ENCODE measurements at regions not wholly inside any gene's neighbourhood (a gene's known extent, or its start where the extent isn't known, plus 50 kb on each side); places are given as distances from the start of the nearest gene placed in this dataset.
A peak's percentile ranks its signal among the peaks of the same experiment; 100 is the strongest.

DNA sequence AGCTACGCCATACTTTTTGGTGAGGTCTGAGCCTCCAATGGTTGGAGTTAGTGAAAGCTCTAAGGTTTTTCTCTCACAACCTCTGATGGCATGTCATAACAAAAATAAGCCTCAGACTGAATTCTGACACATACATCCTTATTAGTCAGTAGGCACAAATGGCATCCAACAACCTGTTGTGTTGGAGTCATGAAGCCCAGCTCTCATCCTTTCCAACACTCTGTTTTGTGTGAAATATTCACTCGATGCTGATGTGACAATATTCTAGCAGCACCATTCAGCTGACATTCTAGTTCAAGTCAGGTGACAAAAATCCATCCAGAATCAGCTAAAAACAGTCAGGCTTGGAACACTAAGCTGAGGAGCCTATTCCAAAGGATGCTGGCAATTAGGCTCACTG is 603.2 kb upstream of the ID2 start:
- no peak for DNase-seq

DNA sequence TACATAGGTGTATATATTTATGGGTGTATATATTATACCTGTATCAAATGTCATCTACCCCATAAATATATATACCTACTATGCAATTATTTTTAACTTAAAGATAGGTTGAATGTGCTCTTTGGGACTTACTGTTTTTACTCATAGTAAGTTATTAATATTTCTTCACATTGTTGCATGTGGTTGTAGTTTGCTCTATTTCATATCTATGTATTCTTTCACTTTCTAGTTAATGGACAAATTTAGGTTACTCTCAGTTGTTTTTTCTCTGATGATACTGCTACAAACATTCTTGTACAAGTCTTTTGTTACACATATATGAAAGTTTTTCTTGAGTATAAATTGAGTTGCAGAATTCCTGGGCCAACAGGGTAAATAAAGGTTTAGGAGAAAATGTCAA is 601.8 kb upstream of the ID2 start:
- DNase-seq, result no peak

GRCh38 chr2:8081130-8081529 is 600.7 kb upstream of the ID2 start:
- no peak for DNase-seq

DNA sequence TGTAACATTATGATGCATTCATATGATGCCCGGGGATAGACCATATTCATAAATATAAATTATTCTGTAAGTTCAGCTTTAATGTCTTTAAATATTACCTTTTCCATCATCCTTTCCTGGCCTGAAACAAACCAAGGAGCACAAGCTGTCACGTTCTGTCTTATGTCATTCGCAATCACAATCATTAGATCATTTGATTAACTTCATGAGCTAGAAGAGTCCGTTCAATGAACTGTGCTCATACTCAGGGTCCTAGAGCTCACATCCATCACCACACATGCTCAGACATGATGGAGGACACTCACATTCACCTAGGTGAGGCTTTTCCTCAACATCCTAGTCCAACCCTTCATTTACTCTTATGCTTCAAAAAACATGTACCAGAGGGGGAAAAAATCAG is 599.0 kb upstream of the ID2 start:
- no peak for DNase-seq

DNA sequence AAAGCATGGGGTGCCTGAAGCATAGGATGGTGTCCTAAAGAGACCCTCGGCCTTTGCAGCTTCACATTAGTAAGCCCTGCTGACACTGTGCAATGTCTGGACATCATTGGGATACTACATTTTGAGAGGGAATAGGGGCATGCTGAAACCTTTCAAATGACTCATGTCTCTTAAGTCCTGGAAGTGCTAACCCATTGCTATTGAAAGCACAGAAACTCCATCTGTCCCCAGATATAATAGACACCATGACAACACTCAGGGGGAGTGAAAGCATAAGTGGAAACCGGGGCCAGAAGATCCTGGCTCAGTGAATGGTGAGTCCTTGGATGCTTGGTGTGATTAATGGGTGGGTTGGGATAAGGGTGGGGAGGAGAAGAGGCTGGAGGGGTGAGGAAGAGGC is 595.5 kb upstream of the ID2 start:
- no peak for DNase-seq

GRCh38 chr2:8086796-8087479 is 594.9 kb upstream of the ID2 start:
- peak; percentile 94 for DNase-seq

DNA sequence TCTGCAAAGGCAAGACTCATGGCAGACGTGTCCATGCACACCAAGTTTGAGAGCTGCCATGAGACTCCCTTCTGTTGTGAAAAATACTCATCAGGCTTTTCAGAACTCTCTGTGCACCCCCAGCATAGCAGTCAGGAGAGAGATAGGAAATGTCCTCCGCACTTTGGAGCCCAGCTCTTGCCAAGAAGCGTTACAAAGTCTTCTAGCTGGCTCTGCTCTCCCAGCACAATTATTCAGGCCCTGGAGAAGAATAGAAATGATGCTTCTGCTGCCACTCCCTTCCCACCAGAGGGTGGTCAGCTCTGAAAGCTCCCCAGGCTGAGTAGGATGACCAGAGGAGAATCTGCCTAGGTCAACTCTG is 594.4 kb upstream of the ID2 start:
- DNase-seq, result no peak

DNA sequence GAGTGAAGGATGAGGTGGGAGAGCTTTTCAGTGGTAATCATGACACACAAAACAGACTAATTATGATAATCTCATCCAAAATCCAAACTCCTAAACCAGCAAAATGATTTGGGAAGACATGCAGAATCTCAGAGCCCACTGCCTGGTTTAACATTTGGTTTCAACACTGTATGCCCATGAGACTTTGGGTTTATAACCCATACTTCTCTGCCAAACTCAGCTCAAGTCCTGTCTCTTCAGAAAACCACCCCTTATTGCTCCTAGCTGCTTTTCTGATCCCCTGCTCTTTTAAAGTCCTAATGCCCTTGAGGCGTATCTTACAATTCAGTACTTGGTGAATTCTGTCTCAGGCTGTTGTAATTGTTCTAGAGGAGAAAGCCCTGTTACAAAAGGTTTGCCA is 593.0 kb upstream of the ID2 start:
- DNase-seq, result no peak

GRCh38 chr2:8089596-8089995 is 592.3 kb upstream of the ID2 start:
- no peak for DNase-seq

- peak; percentile 49 for DNase-seq
These were observed 590.8 kb upstream of the ID2 start for GRCh38 chr2:8090748-8091700.

DNA sequence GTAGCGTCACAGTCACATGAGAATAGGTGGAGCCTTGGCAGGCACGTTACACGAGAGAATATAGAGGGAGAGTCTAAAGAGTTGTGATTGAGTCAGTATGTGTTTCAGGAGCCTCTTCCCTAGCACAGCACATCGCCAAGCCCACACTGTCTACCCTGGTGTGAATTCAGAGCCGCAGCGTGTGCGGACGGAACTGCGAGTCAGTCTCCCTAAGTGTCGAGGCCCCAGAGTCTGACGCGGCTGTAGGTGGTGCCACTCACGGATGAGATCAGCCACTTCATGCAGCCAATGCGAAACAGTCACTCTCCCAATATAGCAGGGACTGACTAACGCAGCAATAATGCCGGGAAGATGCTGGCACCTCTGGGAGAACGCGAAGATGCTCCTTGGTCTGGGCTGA is 587.3 kb upstream of the ID2 start:
- no peak for DNase-seq

- no peak for DNase-seq
These were observed 585.9 kb upstream of the ID2 start for GRCh38 chr2:8095978-8096377.

DNA sequence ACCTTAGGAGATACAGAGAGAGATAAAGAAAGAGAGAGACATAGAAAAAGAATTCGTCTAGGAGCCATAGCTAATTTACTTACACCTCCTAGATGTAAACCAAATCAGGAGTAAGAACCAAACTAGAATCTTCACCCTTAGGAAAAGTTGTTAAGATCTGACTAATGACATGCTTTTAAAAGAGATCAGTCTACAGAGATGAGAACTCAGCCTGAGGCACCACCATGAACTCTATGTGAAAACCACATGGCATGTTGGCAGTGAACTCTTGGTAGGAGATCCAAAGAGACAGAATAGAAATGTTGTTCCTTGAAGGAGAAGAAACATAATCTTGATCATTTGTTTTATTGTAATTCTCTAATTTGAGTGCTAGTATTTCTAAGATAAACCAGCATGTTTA is 585.4 kb upstream of the ID2 start:
- DNase-seq, result no peak

GRCh38 chr2:8098476-8099266 is 583.2 kb upstream of the ID2 start:
- no peak for DNase-seq

GRCh38 chr2:8099267-8099582 is 582.6 kb upstream of the ID2 start:
- no peak for DNase-seq

DNA sequence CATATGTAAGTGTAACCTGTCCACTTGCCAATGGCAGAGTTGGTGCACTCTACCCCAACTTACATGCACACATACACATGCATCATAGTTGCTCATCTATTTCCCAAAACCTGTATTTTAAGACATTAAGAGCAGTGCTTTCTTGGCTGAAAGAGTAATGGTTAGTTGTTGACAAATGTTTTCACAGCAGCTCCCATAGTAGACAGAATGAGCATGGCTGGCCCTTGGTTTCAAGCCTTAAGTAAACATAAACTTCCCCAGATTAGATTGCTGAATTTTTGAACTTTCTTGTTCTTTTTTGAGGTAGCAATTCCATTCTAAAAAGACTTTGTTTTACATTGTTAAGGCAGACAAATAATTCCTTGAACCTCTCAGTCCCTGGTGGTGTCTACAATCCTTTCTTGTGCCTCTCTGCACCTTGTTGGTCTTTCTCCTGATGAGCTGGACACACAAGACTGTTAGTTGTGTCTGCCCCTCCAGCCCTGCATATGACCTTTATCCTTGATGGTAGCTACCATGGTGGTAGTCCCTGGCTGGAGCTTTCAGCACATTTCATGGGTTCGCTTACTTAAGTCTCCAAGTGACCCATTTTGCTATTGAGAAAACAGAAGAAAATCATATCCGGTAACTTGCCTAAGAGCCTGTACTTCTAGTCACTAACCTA is 580.1 kb upstream of the ID2 start:
- DNase-seq, result no peak

DNA sequence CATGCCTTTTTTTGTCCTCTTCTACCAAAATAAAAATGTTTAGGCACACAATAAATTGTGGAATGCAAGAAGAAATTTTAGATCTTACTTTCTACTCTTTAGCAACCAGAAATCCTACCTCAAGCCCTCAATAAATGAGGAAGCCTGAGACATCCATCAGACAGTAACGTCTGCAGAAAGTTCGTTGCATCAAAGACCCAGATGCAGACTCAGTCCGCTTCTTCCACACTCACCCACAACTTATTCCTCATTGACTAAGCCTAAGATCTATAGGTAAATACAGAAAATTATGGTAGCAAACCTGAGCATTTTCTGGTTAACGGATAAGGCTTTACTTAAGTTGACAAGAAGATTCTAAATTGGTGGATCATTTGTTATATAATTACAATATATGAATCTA is 579.4 kb upstream of the ID2 start:
- DNase-seq, result no peak

DNA sequence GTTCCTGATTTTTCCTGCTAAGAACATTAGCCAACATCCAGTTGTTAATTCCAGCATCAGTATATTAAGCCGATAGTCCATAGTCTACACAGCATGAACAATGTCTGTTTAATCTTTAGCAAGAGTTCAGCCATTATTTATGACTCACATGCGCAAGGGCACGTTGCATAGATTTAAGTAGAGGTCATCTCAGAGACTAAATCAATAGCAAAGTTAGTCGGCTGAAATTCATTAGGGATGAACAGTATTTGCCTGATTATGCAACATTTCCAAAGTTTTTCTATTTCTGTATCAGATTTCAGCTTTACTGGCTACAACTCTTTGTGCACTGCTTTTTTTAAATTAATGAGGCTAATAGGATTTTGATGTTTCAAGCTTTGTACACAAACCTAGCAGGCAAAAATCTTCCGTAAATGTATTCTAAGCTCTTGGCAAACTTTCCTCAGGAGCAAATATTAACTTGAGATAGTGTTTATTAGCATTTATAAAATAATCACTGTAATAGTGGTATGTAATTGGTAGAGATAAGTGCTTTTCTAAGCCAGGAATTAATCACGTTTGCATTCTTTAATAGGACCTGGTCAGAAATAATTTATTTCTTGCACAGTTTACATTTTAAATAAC is 578.7 kb upstream of the ID2 start:
- no peak for DNase-seq

DNA sequence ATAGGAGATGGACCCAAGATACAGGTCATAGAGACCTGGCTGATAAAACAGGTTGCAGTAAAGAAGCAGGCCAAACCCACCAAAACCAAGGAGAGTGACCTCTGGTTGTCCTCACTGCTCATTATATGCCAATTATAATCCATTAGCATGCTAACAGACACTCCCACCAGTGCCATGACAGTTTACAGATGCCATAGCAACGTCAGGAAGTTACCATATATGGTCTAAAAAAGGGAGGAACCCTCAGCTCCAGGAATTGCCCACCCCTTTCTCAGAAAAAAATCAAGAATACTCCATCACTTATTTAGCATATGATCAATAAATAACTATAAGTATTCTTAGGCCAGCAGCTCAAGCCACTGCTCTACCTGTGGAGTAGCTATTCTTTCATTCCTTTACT is 574.7 kb upstream of the ID2 start:
- DNase-seq, result no peak

DNA sequence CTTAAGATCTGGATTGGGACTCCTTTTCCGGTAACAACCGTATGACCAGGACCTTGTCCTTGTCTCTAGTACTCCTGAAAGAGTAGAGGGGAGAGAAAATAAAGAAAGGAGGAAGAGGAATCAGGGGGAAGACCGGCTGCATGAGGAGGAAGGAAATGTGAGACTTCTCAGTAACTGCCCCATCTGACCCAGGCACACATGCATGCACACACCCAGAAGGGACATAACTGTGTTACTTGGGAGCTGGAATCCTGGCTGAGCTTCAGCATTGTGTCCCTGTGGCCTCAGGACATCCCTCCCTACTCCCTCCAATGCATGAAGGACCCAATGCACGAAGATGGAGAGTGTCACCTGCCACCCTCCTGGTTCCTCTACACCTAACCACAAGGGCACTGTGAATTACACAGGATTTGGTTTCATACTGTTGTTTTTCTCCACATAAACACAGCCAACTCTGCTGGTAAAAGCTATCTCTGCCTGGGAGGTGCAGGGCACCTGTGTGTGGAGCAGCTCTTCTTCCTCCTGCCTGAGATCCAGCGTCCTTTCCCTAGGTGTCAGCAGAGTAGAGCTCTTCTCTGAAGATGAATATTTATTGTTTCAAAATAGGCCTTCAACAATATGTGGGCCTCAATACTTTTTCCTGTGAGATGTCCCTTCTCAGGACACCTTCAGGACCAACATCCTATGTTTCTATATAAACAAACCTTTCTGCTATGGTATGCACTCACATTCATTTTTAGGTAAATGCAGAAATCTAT is 574.1 kb upstream of the ID2 start:
- DNase-seq, result no peak

DNA sequence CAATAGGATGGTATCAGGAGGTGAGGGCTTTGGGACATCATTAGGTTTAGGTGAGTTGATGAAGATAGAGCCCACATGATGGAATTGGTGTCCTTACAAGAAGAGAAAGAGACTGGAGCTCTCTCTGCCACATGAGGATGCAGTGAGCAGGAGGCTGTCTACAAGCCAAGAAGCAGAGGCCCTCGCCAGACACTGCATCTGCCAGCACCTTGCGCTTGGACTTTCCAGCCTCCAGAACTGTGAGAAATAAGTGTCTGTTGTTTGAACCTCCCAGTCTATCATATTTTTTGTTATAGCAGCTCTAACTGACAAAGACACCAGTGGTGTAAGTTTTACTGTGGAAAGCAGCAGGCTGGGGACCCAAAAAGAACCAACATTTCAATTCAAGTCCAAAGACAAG is 571.1 kb upstream of the ID2 start:
- no peak for DNase-seq

DNA sequence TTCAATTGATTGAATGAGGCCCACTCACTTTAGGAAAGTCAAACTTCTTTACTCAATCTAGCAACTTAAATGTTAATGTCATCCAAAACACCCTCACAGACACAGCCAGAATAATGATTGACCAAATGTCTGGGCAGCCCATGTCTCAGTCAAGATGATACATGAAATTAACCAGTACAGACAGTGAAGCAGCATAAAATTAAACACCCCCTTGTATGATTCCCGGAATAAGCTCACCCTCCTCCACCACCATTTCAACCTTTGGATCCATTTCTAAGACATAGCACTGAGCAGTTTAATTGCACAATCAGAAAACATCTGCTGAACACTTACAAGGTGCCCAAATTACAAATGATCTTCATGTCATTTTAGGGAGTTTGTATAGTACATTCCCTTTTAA is 570.7 kb upstream of the ID2 start:
- no peak for DNase-seq

All from kidney glomerular epithelial cell (primary cell).